HG03558 (cell line): ENCODE measurements at regions not wholly inside any gene's neighbourhood (a gene's known extent, or its start where the extent isn't known, plus 50 kb on each side); places are given as distances from the start of the nearest gene placed in this dataset.
A peak's percentile ranks its signal among the peaks of the same experiment; 100 is the strongest.

Experiments
- ATAC-seq: cut with Tn5 transposase; IDR thresholded peaks from one replicate; pipeline ENCODE4 v1.9.1; 2021; ENCODE audit warnings: moderate number of reproducible peaks; ENCODE audit not compliant: unreplicated experiment; ENCODE audit errors: extremely low read depth

GRCh38 chr5:158419186-158419585, 560.2 kb upstream of the CLINT1 start:
- no peak for ATAC-seq

GRCh38 chr5:158414780-158415179, 555.8 kb upstream of the CLINT1 start:
- no peak for ATAC-seq

- ATAC-seq: no peak
These were observed 555.4 kb upstream of the CLINT1 start for GRCh38 chr5:158414333-158414762.

- no peak for ATAC-seq
These were observed 554.3 kb upstream of the CLINT1 start for GRCh38 chr5:158413122-158413680.

GRCh38 chr5:158410976-158411375, 552.0 kb upstream of the CLINT1 start:
- no peak for ATAC-seq

- peak; percentile 43 for ATAC-seq
These were observed 550.6 kb upstream of the CLINT1 start for GRCh38 chr5:158409507-158409906.

GRCh38 chr5:158407824-158408195, 548.9 kb upstream of the CLINT1 start:
- ATAC-seq: no peak

- no peak for ATAC-seq
These were observed 548.2 kb upstream of the CLINT1 start for GRCh38 chr5:158406884-158407823.

- peak; percentile 80 for ATAC-seq
These were observed 539.6 kb upstream of the CLINT1 start for GRCh38 chr5:158398360-158399201.

GRCh38 chr5:158397278-158397677, 538.3 kb upstream of the CLINT1 start:
- no peak for ATAC-seq

- ATAC-seq: no peak
These were observed 535.2 kb upstream of the CLINT1 start for GRCh38 chr5:158394102-158394501.

GRCh38 chr5:158393457-158393856, 534.5 kb upstream of the CLINT1 start:
- no peak for ATAC-seq

GRCh38 chr5:158392753-158393152, 533.8 kb upstream of the CLINT1 start:
- no peak for ATAC-seq

- ATAC-seq: no peak
These were observed 531.6 kb upstream of the CLINT1 start for GRCh38 chr5:158390577-158390976.

GRCh38 chr5:158389786-158390185, 530.8 kb upstream of the CLINT1 start:
- no peak for ATAC-seq

- no peak for ATAC-seq
These were observed 529.1 kb upstream of the CLINT1 start for GRCh38 chr5:158388021-158388420.

- no peak for ATAC-seq
These were observed 528.6 kb upstream of the CLINT1 start for GRCh38 chr5:158387499-158387898.

- ATAC-seq: no peak
These were observed 527.0 kb upstream of the CLINT1 start for GRCh38 chr5:158385982-158386381.

- ATAC-seq: no peak
These were observed 525.9 kb upstream of the CLINT1 start for GRCh38 chr5:158384535-158385481.

GRCh38 chr5:158383486-158383885, 524.5 kb upstream of the CLINT1 start:
- ATAC-seq: no peak
